RCC 7860 (cell line): ENCODE measurements at regions not wholly inside any gene's neighbourhood (a gene's known extent, or its start where the extent isn't known, plus 50 kb on each side); places are given as distances from the start of the nearest gene placed in this dataset.

Experiments
- DNase-seq: peaks from one replicate; pipeline ENCODE4 v3.0.0-alpha.2; 2015; ENCODE audit warnings: low spot score
- FAIRE-seq: peaks from 2 replicates; lab custom pipeline; 2012; peaks lifted over from hg19 to GRCh38; lab: Jason Lieb, UNC

DNA sequence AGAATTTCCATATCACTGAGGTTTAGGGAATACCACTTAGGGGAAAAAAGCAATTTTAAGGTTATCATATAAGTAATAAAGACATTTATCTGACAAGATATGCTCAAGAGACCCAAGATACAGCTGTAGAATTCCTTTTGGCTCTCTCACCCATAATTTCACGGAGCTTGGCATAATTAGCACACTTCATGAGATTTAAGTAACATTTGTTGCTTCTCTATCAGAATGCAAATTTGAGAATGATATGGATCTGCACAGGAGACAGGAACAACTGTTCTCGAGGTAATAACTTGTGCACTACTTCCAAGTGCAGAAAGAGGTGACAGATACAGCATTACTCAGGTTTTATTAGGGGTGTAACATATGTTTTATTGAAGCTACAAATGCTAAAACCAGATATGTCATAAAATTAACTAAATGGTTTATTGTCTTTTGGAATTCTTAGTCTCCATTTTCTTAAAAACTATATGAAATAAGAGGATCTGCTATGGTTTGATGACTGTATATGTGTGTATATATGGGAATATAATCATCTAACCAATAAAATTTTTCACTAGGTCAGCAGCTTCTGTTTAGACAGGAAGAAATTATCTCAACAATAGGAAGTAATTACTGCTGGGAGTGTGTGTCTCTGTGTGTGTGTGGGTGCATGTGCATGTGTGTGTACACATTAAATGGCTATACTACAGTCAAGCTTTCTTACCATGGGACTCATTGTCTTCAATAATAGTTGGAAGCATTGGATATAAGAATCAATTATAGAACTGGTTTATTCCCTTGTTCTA lies 401.3 kb downstream of the PCDH17 start:
- no peak for DNase-seq
- FAIRE-seq = no peak

DNA sequence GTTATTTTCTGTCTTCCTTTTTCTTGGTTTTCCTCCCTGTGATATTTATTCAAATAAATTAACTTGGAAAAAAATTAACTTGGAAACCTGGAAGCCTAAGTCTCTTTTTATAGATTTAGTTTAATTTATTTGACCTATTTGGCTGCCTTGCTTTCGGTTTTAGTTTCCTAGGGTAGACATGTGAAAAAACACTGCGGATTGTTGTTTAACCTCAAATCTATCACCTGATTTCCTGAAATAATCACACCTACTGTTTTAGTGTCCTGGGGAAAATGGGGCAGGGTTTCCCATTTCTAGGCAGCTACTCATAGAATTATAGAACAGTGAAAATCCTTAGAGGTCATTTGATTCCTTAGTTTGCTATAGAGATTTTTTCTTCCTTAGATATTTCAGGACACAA lies 412.4 kb downstream of the PCDH17 start:
- FAIRE-seq = no peak
- no peak for DNase-seq

DNA sequence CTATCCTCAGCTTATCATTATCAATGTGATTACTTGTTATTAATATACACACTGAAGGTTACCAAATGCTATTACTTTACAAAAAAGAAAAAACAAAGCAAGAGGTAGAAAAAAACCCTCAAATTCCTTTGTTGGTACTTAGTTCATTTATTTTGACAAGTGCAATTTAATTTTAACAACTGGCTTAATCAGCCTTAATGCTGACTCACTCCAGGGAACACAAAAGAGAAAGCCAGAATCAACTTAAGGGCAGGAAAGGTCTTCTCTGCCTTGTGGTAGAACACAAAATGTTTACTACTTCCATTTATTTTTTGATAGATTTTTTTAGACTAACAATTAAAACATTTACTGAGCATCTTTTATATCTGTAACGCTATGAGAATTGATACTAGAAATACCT lies 417.1 kb downstream of the PCDH17 start:
- no peak for DNase-seq
- FAIRE-seq = no peak

DNA sequence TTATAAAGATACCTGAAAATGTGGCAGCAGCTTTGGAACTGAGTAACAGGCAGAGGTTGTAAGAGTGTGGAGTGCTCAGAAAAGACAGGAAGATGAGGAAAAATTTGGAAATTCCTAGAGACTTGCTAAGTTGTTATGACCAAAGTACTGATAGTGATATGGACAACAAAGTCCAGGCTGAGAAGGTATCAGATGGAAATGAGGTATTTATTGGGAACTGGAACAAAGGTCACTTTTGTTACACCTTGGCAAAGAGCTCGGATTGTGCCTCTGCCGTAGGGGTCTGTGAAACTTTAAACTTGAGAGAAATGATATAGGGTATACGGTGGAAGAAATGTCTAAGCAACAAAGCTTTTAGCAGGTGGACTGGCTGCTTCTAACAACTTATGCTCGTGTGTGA lies 419.9 kb downstream of the PCDH17 start:
- DNase-seq = no peak
- FAIRE-seq = no peak

DNA sequence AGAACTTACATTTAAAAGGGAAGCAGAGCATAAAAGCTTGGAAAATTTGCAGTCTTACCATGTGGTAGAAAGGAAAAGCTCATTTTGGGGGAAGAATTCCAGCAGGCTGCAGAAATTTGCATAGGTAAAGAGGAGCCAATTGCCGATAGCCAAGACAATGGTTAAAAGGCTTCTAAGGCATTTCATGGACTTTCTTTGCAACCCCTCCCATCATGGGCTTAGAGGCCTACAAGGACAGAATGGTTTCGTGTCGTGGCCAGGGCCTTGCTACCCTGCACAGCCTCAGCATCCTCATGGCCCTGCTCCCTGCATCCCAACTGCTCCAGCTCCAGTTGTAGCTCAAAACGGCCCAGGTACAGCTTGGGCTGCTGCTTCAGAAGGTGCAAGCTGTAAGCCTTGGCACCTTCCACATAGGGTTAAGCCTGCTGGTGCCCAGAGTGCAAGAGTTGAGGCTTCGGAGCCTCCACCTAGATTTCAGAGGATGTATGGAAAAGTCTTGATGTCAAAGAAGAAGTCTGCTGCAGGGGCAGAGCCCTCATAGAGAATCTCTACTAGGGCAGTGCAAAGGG lies 420.3 kb downstream of the PCDH17 start:
- FAIRE-seq = no peak
- DNase-seq = no peak

DNA sequence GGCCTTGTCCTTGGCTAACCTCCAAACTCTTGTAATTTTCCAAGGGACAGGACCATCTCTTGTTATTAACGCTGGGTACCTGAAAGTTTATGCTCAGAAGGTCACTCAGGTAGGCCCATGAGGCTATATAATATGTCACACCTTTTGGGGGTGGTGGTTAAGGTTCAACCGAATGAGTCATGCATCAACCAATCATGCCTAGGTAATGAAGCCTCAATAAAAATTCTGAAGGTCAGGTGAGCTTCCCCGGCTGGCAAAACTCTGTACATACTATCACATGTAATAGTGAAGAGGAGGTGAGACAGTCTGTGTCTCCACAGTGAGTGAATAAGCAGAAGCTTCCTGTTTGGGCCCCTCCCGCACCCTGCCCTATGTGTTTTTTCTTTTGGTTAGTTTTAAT lies 424.9 kb downstream of the PCDH17 start:
- no peak for FAIRE-seq
- DNase-seq = no peak

DNA sequence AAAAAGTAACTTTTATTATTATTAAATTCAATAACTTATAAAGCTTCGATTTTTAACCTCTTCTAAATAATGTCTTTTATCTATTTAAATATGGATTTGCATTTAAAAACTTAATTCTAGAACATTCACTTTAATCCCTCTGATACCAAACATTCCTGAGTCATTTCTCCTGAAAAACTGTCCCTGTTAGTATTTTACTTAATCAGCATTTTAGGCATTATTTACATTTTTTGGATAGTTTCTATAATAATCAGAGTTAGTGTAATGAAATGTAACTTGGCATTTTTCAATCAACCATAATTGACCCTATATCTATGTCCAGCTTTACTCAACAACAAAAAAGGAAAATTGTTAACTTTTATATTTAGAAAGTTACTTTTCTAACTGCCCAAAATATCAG lies 428.1 kb downstream of the PCDH17 start:
- FAIRE-seq (no peak), DNase-seq (no peak)

DNA sequence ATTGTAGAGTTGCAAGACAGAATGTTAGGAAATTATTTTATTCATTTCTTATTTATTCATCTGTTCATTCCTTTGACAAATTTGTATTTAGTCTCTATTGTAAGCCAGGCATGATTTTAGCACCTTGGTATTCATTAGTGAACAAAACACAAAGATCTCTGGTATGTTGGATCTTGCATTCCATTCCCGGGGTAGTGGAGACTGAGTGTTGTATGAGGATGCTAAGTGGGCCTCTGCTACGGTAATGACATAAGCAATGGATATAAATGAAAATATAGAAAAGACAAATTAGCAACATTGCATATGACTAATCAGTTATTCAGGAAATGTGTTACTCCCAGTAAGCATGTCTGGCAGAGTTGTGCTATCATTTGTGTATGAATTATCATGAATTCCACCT lies 449.3 kb downstream of the PCDH17 start:
- DNase-seq = no peak
- FAIRE-seq = no peak

DNA sequence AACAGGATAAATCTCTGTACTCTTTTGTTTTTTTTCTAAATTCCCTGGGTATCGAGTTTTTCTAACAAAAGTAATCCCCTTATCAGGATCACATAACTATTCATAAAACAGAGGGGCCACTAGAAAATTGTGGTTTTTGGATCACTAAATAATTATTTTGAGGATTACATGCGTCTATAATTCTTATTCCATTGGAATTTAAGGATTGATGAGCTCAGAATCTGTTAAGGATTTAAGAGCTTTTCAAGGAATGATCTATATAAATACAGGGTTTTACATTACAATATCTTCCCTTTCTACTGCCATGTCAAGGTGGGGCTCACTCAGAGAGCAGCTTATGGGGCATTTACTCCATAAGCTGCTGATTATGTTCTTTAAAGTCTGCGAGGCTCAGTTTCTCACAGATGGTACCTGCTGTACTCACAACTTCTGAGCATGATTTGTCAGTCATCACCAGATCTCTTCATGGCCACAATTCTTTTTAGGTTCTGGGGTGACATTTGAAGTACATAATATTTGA lies 449.8 kb downstream of the PCDH17 start:
- DNase-seq (no peak), FAIRE-seq (no peak)

DNA sequence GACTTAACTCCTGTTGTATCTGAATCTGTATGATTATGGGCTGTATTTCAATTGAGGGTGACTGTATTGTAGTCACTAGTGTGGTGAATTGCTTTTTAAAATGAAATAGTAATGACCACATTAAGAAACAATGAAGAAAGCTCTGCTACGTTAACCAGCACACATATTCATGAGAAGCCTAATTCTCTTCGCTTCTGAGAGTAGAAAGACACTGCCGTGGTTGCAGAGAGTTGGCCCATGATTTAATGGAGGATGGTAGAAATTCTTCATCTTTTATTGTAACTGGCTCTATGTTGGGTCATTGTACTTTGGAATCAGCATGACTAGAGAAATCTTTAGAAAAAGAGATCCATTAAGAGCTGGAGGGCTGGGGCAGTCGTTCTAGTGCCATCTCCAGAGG lies 451.5 kb downstream of the PCDH17 start:
- no peak for DNase-seq

DNA sequence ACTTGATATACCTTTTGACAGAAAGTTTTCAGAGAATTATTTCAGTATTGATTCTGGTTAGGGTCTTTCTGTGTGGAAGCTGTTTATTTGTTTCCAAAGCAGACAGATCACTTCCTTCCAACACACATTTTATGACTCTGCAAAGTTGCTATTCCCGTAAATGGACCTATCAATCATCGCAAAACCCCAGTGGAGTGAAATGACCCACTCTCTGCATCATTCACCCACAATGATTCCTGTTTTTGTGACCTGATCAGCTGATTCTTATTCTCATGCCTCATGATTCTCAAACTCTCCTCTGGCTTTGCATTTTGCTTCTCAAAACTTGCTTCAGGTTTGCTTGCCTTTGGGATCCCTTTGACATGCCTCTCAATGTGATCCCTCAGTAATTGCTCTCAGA lies 453.7 kb downstream of the PCDH17 start:
- FAIRE-seq (no peak), DNase-seq (no peak)

More for the DNA sequence above, 451.5 kb downstream of the PCDH17 start:
- no peak for FAIRE-seq

DNA sequence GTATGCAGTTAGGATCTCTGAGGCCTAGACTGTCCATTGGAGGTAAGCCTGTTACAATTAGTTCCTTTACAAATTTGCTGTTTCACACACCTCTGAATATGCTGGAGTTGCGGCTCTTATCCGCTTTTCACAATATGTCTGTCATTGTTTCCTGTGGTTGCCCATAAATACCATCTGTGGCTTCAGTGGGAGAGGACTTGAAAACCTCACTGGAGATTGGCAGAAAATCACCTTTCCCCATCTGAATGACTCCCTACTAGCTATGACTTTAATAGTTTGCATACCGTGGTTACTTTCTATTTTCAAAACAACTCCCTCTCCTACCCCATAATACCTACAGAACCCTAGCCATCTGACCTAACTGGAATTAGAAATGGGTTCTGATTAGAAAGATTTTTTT lies 454.3 kb downstream of the PCDH17 start:
- FAIRE-seq (no peak), DNase-seq (no peak)

DNA sequence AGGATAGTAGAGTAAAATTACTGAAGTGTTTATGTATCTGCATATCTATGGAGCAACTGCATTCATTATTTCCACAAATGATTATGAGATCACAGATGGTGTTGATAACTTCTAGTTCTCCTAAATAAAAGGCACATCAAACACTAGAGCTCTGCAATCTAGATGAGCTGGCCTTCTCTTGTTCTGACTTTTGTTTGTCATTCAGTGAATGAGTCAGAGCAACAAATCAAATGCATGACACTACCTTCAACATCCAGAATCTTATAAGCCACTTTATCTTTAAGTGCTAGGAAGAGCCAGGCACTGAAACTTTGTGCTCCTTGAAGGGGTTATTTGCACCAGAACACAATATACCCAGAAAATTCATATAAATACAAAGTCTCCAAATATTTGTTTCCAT lies 456.0 kb downstream of the PCDH17 start:
- FAIRE-seq (no peak), DNase-seq (no peak)

DNA sequence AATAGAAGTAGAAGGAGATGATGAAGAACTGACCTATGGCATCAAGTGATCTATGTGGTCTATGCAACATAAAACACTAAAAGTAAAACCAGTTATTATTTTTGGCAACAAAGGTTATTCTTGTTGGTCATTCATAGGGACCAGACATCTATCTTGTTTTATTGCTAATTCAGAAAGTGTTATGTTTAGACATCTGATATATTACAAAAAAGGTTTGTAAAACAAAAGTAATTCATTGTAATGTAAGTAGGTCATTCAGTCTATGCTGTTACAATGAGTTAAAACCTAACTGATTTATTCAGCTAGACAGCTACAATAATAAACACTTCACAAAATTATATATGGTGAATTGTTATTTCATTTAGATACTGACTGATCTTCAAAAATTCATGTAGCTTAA lies 461.9 kb downstream of the PCDH17 start:
- FAIRE-seq = no peak
- no peak for DNase-seq

DNA sequence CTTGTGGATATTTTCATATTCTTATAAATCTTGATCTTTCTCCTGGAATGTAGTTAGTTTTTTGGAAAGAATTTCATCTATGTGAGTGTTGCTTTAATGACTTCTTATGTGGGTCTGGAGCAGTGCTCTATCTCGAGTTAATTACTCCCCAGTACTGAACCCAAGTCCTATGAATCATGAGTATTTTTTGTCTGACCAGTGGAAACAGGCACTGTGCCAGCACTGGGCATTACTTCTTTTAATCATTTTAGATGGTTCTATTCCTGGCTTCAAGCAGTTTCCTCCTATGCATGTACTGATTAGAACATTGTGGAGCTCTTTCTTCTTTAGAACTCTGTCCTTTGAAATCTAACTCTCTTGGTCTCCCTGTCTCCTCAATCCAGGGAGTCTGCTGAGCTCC lies 466.3 kb downstream of the PCDH17 start:
- FAIRE-seq = no peak
- DNase-seq = no peak

DNA sequence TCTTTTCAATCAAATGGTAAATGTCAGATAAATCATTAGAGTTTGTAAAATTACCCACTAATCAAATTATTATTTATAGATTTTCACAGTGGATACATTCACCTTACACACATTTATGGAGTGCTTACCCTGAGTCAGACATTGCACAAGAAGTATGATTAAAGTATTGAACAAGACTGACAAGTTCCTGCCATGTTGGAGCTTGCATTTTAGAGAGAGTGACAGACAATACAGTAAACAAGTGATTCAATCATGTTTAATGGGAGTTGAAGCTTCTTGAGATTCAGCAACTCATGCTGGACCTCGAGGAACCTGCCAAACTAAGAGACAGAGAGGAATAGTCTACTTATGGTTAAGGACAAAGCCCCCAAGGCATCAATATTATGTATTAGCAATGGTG lies 487.8 kb downstream of the PCDH17 start:
- DNase-seq = no peak
- no peak for FAIRE-seq

DNA sequence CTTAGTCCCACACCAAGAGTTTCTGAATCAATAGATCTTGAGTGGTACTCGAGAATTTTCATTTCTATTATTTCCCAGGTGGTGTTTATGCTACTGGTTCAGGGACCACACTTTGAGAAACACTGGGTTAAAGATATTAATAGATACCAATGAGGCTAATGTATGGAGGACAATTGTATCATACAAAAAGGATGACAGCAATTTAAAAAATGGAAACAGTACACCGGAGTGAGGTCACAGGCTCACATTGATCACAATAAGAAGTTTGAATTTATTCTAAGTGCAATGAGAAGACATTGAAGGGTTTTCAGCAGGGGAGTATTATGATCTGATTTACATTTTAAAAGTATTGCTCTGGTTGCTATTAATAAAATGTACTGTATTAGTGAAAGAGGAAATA lies 488.3 kb downstream of the PCDH17 start:
- no peak for DNase-seq
- no peak for FAIRE-seq

DNA sequence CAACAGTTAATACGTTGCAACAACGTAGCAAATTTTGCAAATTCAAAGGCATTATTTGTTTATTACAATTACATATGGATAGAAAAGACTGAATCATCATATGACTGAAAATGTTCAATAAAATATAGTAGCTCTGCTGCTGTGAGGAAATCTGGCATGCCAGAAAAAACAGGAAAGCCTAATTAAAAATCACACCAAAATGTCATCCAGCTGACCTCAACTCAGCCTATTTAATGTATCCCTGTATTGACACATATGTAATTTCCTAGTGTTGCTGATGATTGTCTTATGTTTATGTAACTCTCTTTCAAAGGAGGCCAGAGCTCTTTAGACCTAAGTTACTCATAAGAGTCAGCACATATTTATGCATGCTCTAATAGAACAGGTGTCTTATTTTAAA lies 495.0 kb downstream of the PCDH17 start:
- FAIRE-seq (no peak), DNase-seq (no peak)

DNA sequence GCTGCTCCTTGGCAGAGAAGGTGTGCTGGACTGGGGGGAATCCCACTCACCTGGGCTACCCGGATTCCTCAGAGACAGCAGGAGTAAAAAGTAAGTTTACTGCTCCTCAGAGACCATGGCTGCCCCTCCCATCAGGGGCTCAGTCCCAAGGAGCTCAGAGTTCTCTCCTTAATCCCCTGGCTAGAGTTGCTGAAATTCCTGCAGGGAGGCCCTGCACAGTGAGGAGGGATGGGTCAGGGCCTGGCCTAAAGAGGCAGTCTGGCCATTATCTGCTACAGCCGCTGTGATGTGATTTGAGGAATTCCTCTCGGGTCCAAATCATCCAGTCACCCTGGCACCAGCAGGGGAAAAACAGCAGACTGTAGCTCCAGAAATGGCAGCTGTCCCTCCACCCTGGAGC lies 502.5 kb downstream of the PCDH17 start:
- FAIRE-seq = no peak
- no peak for DNase-seq

DNA sequence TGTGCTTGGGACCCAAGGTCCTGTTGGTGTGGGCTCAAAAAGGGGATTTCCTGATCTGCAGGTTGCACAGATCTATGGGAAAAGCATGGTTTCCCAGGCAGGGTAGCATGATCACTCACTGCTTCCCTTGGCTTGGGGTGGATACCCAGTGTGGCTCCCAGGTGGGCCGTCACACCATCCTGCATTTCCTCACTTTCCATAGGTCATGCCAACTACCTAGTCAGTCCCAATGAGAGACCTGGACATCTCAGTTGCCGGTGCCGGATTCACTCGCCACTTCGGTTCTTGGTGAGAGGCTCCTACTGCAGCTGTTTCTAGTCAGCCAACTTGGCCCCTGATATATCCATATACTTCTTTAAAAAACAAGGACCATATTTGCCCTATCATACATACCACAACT lies 503.0 kb downstream of the PCDH17 start:
- FAIRE-seq (no peak), DNase-seq (no peak)

DNA sequence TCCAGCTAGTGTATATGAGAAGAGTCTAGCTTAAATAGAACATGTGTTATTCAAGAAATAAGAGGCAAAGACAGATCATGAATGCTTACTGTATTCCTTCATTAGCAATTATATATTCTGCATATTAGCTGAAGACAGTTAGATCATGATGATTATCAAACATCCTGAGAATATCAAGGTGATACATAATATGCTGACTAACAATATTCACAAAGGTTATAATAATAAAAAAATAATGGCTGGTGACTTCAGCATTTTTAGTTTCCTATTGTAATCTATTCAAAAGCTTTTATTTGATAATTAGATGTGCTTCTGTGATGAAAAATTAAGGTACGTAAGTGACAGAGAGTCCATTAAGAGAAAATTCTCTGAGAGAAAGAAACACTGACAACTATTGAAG lies 511.4 kb downstream of the PCDH17 start:
- DNase-seq (no peak), FAIRE-seq (no peak)

DNA sequence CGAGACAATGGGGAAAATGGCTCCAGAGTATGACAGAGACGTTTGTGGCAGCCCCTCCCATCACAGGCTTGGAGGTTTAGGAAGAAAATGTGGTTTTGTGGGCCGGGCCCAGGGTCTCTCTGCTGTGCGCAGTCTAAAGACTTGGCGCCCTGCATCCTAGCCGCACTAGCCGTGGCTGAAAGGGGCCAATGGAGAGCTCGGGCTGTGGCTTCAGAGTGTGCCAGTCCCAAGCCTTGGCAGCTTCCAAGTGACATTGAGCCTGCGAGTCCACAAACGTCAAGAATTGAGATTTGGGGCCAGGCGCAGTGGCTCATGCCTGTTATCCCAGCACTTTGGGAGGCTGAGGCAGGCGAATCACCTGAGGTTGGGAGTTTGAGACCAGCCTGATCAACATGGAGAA lies 513.1 kb downstream of the PCDH17 start:
- FAIRE-seq = no peak

DNA sequence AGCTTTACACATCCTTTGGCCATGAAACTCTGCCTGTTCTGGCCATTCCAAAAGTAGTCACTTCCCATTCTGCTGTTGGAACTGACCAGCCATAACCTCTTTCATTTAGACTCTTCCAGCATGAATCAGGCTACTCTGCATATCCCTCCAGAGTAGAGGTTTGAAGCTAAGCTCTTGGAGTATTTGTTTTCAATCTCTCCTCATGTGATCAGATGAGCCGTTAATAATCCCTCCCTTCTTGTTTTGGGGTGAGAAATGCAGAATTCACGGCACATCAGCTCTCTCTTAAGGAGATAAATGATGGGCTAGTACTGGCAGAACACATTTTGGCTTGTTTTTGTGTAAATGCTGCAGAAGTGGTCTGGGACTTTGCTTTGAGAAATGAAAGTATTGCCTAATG lies 519.9 kb downstream of the PCDH17 start:
- no peak for FAIRE-seq
- DNase-seq = no peak

More for the DNA sequence above, 513.1 kb downstream of the PCDH17 start:
- DNase-seq = no peak
